ENCODE measurements at regions not wholly inside any gene's neighbourhood (a gene's known extent, or its start where the extent isn't known, plus 50 kb on each side); places are given as distances from the start of the nearest gene placed in this dataset.

- ChIA-PET CTCF (no interaction called here), POLR2A (no interaction called here)
- no peak for TF ChIP-seq CTCF (IDR thresholded peaks at IDR 0.05)
- no peak for DNase-seq
- Mint-ChIP-seq H3K36me3 (ENCODE audit: low read depth) (no peaks in the 10 kb centered on the region), H3K27ac (no peak overlapping the region), H3K27me3 (peaks cover 39% of the 10 kb centered on the region), H3K4me1 (no peaks in the 10 kb centered on the region), H3K9me3 (no peaks in the 10 kb centered on the region), H3K4me3 (no peak overlapping the region)
- intact Hi-C loops (cut with micrococcal nuclease), result no loop called here
- no peak for ATAC-seq (ENCODE audit: low read depth)
Observed at GRCh38 chr12:102690253-102690652, 209.9 kb upstream of the IGF1 start.

GRCh38 chr12:102689701-102690100, 209.3 kb upstream of the IGF1 start:
- ChIA-PET POLR2A (no interaction called here), CTCF (no interaction called here)
- H3K4me3 Mint-ChIP-seq, result no peak overlapping the region
- H3K27me3 Mint-ChIP-seq, result peaks cover 39% of the 10 kb centered on the region
- no peaks in the 10 kb centered on the region for H3K9me3 Mint-ChIP-seq
- no peaks in the 10 kb centered on the region for H3K36me3 Mint-ChIP-seq (ENCODE audit: low read depth)
- no peak for TF ChIP-seq CTCF (IDR thresholded peaks at IDR 0.05)
- no peak for ATAC-seq (ENCODE audit: low read depth)
- intact Hi-C loops (cut with micrococcal nuclease), result no loop called here
- DNase-seq, result no peak
- no peak overlapping the region for H3K27ac Mint-ChIP-seq
- H3K4me1 Mint-ChIP-seq, result no peaks in the 10 kb centered on the region

GRCh38 chr12:102687523-102687922, 207.2 kb upstream of the IGF1 start:
- no peak for DNase-seq
- H3K27me3 Mint-ChIP-seq, result peaks cover 32% of the 10 kb centered on the region
- no peak for TF ChIP-seq CTCF (IDR thresholded peaks at IDR 0.05)
- ChIA-PET CTCF (no interaction called here), POLR2A (no interaction called here)
- H3K36me3 Mint-ChIP-seq (ENCODE audit: low read depth), result no peaks in the 10 kb centered on the region
- intact Hi-C loops (cut with micrococcal nuclease), result no loop called here
- H3K4me1 Mint-ChIP-seq, result no peaks in the 10 kb centered on the region
- no peak overlapping the region for H3K4me3 Mint-ChIP-seq
- H3K27ac Mint-ChIP-seq, result no peak overlapping the region
- no peak for ATAC-seq (ENCODE audit: low read depth)
- no peaks in the 10 kb centered on the region for H3K9me3 Mint-ChIP-seq

GRCh38 chr12:102685841-102686240, 205.5 kb upstream of the IGF1 start:
- no peaks in the 10 kb centered on the region for H3K4me1 Mint-ChIP-seq
- ATAC-seq (ENCODE audit: low read depth) (no peak), DNase-seq (no peak)
- TF ChIP-seq CTCF (IDR thresholded peaks at IDR 0.05), result no peak
- ChIA-PET CTCF (no interaction called here), POLR2A (no interaction called here)
- no peak overlapping the region for H3K4me3 Mint-ChIP-seq
- intact Hi-C loops (cut with micrococcal nuclease), result no loop called here
- no peaks in the 10 kb centered on the region for H3K9me3 Mint-ChIP-seq
- peaks cover 19% of the 10 kb centered on the region for H3K27me3 Mint-ChIP-seq
- H3K27ac Mint-ChIP-seq, result no peak overlapping the region
- no peaks in the 10 kb centered on the region for H3K36me3 Mint-ChIP-seq (ENCODE audit: low read depth)

- Mint-ChIP-seq H3K4me1 (no peaks in the 10 kb centered on the region), H3K27ac (no peak overlapping the region), H3K36me3 (ENCODE audit: low read depth) (no peaks in the 10 kb centered on the region), H3K9me3 (no peaks in the 10 kb centered on the region), H3K27me3 (peaks cover 19% of the 10 kb centered on the region), H3K4me3 (no peak overlapping the region)
- intact Hi-C loops (cut with micrococcal nuclease), result no loop called here
- ATAC-seq (ENCODE audit: low read depth), result no peak
- ChIA-PET CTCF (no interaction called here), POLR2A (no interaction called here)
- DNase-seq, result no peak
- no peak for TF ChIP-seq CTCF (IDR thresholded peaks at IDR 0.05)
Observed at GRCh38 chr12:102685172-102685571, 204.8 kb upstream of the IGF1 start.
